HEK293 (cell line): ENCODE measurements at regions not wholly inside any gene's neighbourhood (a gene's known extent, or its start where the extent isn't known, plus 50 kb on each side); places are given as distances from the start of the nearest gene placed in this dataset.

ENCODE experiments used
- CTCF ChIA-PET: fragments of 350-600 bp; formaldehyde crosslinking; extraction: SDS; loops from one replicate; lab custom pipeline; 2021; ENCODE audit warnings: antibody characterized with exemption; lab: Yijun Ruan, JAX
- POLR2A ChIA-PET: fragments of 300-600 bp; formaldehyde crosslinking; extraction: SDS; loops from one replicate; lab custom pipeline; 2020; ENCODE audit warnings: antibody characterized with exemption, inconsistent platforms; lab: Yijun Ruan, JAX
- H3K27ac ChIP-seq: fragments of 200-500 bp; sonication (Bioruptor generic); 2 replicates; pipeline ENCODE4 v1.5.1; 2014; ENCODE audit warnings: low read depth, low read length, control low read depth, inconsistent platforms; ENCODE audit errors: extremely low read depth
- H3K36me3 ChIP-seq, 2 experiments: fragments of 200-500 bp in 1 of 2; sonication (Bioruptor generic) in 1 of 2; 1 replicate in 1 of 2; 2 replicates in 1 of 2; pipeline ENCODE4 v1.5.1; 2014 to 2017; ENCODE audit warnings: inconsistent platforms in 2 of 2, low read length in 2 of 2; ENCODE audit not compliant: control insufficient read depth in 2 of 2, insufficient read depth in 1 of 2
- H3K4me1 ChIP-seq: fragments of 200-500 bp; sonication (Bioruptor generic); 2 replicates; pipeline ENCODE4 v1.5.1; 2014; ENCODE audit warnings: mild to moderate bottlenecking, low read length, inconsistent platforms; ENCODE audit not compliant: control insufficient read depth, insufficient read depth
- H3K4me3 ChIP-seq: 2 replicates; pipeline ENCODE4 v1.5.1; 2011; ENCODE audit warnings: low read depth, mild to moderate bottlenecking, control low read depth, low read length, moderate library complexity
- H3K9me3 ChIP-seq: fragments of 200-500 bp; sonication (Bioruptor generic); 2 replicates; pipeline ENCODE4 v1.5.1; 2014; ENCODE audit warnings: low read depth, low read length, inconsistent platforms; ENCODE audit not compliant: control insufficient read depth, insufficient read depth
- ATF2 ChIP-seq: fragments of 450-650 bp; formaldehyde crosslinking; IDR thresholded peaks from 2 replicates; pipeline ENCODE4 v1.5.1; 2016; ENCODE audit warnings: missing biosample characterization, missing genetic modification characterization, low read depth
- GFI1B ChIP-seq: fragments of 450-650 bp; formaldehyde crosslinking; IDR thresholded peaks from 2 replicates; pipeline ENCODE4 v1.5.1; 2016; ENCODE audit warnings: missing biosample characterization, missing genetic modification characterization
- GLI4 ChIP-seq: fragments of 450-650 bp; formaldehyde crosslinking; IDR thresholded peaks from 2 replicates; pipeline ENCODE4 v1.5.1; 2016; ENCODE audit warnings: missing biosample characterization, missing genetic modification characterization
- TRIM28 ChIP-seq: IDR thresholded peaks from 2 replicates; pipeline ENCODE4 v1.6.1; 2011; ENCODE audit warnings: low read length, control low read depth, borderline replicate concordance
- ZBTB48 ChIP-seq: fragments of 450-650 bp; formaldehyde crosslinking; IDR thresholded peaks from 2 replicates; pipeline ENCODE4 v1.5.1; 2016; ENCODE audit warnings: missing biosample characterization, missing genetic modification characterization
- ZEB2 ChIP-seq: fragments of 450-650 bp; formaldehyde crosslinking; IDR thresholded peaks from 2 replicates; pipeline ENCODE4 v1.5.1; 2016; ENCODE audit warnings: missing biosample characterization, missing genetic modification characterization
- ZFHX2 ChIP-seq: fragments of 450-650 bp; formaldehyde crosslinking; conservative IDR thresholded peaks from 2 replicates; pipeline ENCODE4 v1.5.1; 2016; ENCODE audit warnings: missing biosample characterization, missing genetic modification characterization
- ZFP3 ChIP-seq: fragments of 450-650 bp; formaldehyde crosslinking; IDR thresholded peaks from 2 replicates; pipeline ENCODE4 v1.5.1; 2016; ENCODE audit warnings: low read depth, missing biosample characterization, missing genetic modification characterization
- ZNF133 ChIP-seq: fragments of 450-650 bp; formaldehyde crosslinking; IDR thresholded peaks from 2 replicates; pipeline ENCODE4 v1.5.1; 2016; ENCODE audit warnings: missing biosample characterization, missing genetic modification characterization
- ZNF146 ChIP-seq: fragments of 450-650 bp; formaldehyde crosslinking; IDR thresholded peaks from 2 replicates; pipeline ENCODE4 v1.5.1; 2016; ENCODE audit warnings: missing biosample characterization, missing genetic modification characterization
- ZNF16 ChIP-seq: fragments of 450-650 bp; formaldehyde crosslinking; IDR thresholded peaks from 2 replicates; pipeline ENCODE4 v1.5.1; 2016; ENCODE audit warnings: low read depth, missing biosample characterization, missing genetic modification characterization
- ZNF184 ChIP-seq: fragments of 450-650 bp; IDR thresholded peaks from 2 replicates; pipeline ENCODE4 v1.5.1; 2018; ENCODE audit warnings: missing biosample characterization, mild to moderate bottlenecking, missing genetic modification characterization
- ZNF221 ChIP-seq: fragments of 450-650 bp; formaldehyde crosslinking; IDR thresholded peaks from 2 replicates; pipeline ENCODE4 v1.5.1; 2017; ENCODE audit warnings: missing biosample characterization, missing genetic modification characterization, borderline replicate concordance
- ZNF473 ChIP-seq: fragments of 450-650 bp; formaldehyde crosslinking; IDR thresholded peaks from 2 replicates; pipeline ENCODE4 v1.5.1; 2017; ENCODE audit warnings: missing biosample characterization, missing genetic modification characterization
- ZNF558 ChIP-seq: fragments of 450-650 bp; formaldehyde crosslinking; IDR thresholded peaks from 2 replicates; pipeline ENCODE4 v1.5.1; 2016; ENCODE audit warnings: missing biosample characterization, missing genetic modification characterization
- ZNF560 ChIP-seq: fragments of 450-650 bp; formaldehyde crosslinking; IDR thresholded peaks from 2 replicates; pipeline ENCODE4 v1.5.1; 2017; ENCODE audit warnings: missing biosample characterization, missing genetic modification characterization, borderline replicate concordance
- ZNF610 ChIP-seq: fragments of 450-650 bp; formaldehyde crosslinking; IDR thresholded peaks from 2 replicates; pipeline ENCODE4 v1.5.1; 2016; ENCODE audit warnings: missing biosample characterization, missing genetic modification characterization, borderline replicate concordance
- ZNF623 ChIP-seq: fragments of 450-650 bp; formaldehyde crosslinking; IDR thresholded peaks from 2 replicates; pipeline ENCODE4 v1.5.1; 2016; ENCODE audit warnings: missing biosample characterization, missing genetic modification characterization
- ZNF658 ChIP-seq: fragments of 450-650 bp; formaldehyde crosslinking; IDR thresholded peaks from 2 replicates; pipeline ENCODE4; 2016; ENCODE audit warnings: missing biosample characterization, missing genetic modification characterization
- ZNF664 ChIP-seq: fragments of 450-650 bp; formaldehyde crosslinking; IDR thresholded peaks from 2 replicates; pipeline ENCODE4 v1.5.1; 2016; ENCODE audit warnings: missing biosample characterization, missing genetic modification characterization
- ZNF747 ChIP-seq: fragments of 450-650 bp; formaldehyde crosslinking; IDR thresholded peaks from 2 replicates; pipeline ENCODE4 v1.5.1; 2016; ENCODE audit warnings: missing biosample characterization, missing genetic modification characterization
- ZNF768 ChIP-seq: fragments of 450-650 bp; formaldehyde crosslinking; IDR thresholded peaks from 2 replicates; pipeline ENCODE4 v1.5.1; 2018; ENCODE audit warnings: missing biosample characterization, mild to moderate bottlenecking, missing genetic modification characterization
- ZNF830 ChIP-seq: fragments of 450-650 bp; IDR thresholded peaks from 2 replicates; pipeline ENCODE4 v1.5.0; 2018; ENCODE audit warnings: missing biosample characterization, missing genetic modification characterization, low read depth, mild to moderate bottlenecking, moderate library complexity
- ZNF837 ChIP-seq: fragments of 450-650 bp; formaldehyde crosslinking; IDR thresholded peaks from 2 replicates; pipeline ENCODE4 v1.5.1; 2016; ENCODE audit warnings: missing biosample characterization, missing genetic modification characterization
- ZSCAN30 ChIP-seq: fragments of 450-650 bp; IDR thresholded peaks from 2 replicates; pipeline ENCODE4 v1.5.1; 2018; ENCODE audit warnings: missing biosample characterization, mild to moderate bottlenecking, missing genetic modification characterization, moderate library complexity
- ZSCAN5A ChIP-seq: fragments of 450-650 bp; formaldehyde crosslinking; IDR thresholded peaks from 2 replicates; pipeline ENCODE4 v1.5.1; 2016; ENCODE audit warnings: missing biosample characterization, missing genetic modification characterization
- ZXDB ChIP-seq: fragments of 450-650 bp; formaldehyde crosslinking; IDR thresholded peaks from 2 replicates; pipeline ENCODE4 v1.5.1; 2016; ENCODE audit warnings: missing biosample characterization, missing genetic modification characterization
- TF ChIP-seq, protein P1 (sequence below): fragments of 450-650 bp; formaldehyde crosslinking; IDR thresholded peaks from 2 replicates; pipeline ENCODE4 v1.5.1; 2016; ENCODE audit warnings: missing biosample characterization, missing genetic modification characterization, borderline replicate concordance
- TF ChIP-seq, protein P2 (sequence below): fragments of 450-650 bp; formaldehyde crosslinking; IDR thresholded peaks from 2 replicates; pipeline ENCODE4 v1.5.1; 2016; ENCODE audit warnings: missing biosample characterization, missing genetic modification characterization

DNA sequence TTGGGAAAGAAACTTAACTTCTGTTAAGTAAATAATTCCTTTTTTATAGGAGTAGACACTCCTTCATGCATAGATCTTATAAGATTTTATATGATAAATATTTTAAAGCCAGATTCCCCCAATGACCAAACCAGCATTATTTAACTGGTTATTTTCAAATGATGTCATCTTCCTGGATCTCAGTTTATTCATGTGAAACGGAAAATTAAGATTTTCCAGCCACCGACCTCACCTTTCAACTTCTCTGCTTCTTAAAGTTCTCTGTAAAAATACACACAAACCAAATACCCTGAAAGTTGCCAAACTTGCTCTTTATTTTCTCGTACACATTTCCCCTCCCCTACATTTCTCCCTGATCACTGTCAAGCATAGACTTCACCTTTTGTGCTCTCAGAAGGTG is 364.2 kb downstream of the GALC start:
- POLR2A ChIA-PET: no interaction called here
- Histone ChIP-seq H3K4me3 (no peak overlapping the region), H3K9me3 (no peaks in the 10 kb centered on the region), H3K36me3 (no peaks in the 10 kb centered on the region), H3K4me1 (no peaks in the 10 kb centered on the region), H3K27ac (no peak overlapping the region)
- no peak for TF ChIP-seq ZNF768
- CTCF ChIA-PET: no interaction called here

DNA sequence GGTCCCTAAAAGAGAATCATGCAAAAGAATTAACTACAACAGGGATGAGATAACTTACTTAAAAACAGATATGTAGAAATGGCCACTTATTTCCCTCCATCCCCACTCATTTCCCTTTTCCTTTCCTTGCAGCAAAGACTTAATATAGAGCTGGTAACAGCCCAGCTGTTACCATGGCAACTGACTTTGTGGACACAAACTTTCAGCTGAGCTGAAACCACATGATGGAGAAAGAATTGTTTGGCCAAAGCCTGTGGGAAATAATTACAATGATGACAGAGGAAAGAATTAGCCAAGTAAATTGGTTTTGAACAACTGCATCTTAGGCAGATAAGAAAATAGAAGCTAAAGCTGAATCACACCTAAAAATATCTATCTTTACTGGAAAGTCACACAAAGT is 364.9 kb downstream of the GALC start:
- H3K4me1 ChIP-seq: no peaks in the 10 kb centered on the region
- CTCF ChIA-PET: interaction anchor here (1.0 kb wide), 1 partner anchor 12 kb away, joined by 5 read pairs; no protein-coding TSS in a partner anchor
- no peak for TF ChIP-seq ZNF184 (tag by site-specific recombination)
- TF ChIP-seq ZFHX2 (tag by site-specific recombination): no peak
- TF ChIP-seq ZNF623 (tag by site-specific recombination): no peak
- TF ChIP-seq ZNF747 (tag by site-specific recombination): no peak
- TF ChIP-seq GLI4 (tag by site-specific recombination): no peak
- TF ChIP-seq ZNF830 (tag by site-specific recombination): no peak
- TF ChIP-seq, protein P1, sequence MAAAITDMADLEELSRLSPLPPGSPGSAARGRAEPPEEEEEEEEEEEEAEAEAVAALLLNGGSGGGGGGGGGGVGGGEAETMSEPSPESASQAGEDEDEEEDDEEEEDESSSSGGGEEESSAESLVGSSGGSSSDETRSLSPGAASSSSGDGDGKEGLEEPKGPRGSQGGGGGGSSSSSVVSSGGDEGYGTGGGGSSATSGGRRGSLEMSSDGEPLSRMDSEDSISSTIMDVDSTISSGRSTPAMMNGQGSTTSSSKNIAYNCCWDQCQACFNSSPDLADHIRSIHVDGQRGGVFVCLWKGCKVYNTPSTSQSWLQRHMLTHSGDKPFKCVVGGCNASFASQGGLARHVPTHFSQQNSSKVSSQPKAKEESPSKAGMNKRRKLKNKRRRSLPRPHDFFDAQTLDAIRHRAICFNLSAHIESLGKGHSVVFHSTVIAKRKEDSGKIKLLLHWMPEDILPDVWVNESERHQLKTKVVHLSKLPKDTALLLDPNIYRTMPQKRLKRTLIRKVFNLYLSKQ (tag by site-specific recombination): no peak
- no peak for TF ChIP-seq GFI1B
- TF ChIP-seq, protein P2, sequence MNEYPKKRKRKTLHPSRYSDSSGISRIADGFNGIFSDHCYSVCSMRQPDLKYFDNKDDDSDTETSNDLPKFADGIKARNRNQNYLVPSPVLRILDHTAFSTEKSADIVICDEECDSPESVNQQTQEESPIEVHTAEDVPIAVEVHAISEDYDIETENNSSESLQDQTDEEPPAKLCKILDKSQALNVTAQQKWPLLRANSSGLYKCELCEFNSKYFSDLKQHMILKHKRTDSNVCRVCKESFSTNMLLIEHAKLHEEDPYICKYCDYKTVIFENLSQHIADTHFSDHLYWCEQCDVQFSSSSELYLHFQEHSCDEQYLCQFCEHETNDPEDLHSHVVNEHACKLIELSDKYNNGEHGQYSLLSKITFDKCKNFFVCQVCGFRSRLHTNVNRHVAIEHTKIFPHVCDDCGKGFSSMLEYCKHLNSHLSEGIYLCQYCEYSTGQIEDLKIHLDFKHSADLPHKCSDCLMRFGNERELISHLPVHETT: no peak
- TF ChIP-seq ZNF560 (tag by site-specific recombination): no peak
- TF ChIP-seq ZNF133 (tag by site-specific recombination): no peak
- no peak for TF ChIP-seq ZNF558
- no peak for TF ChIP-seq ZEB2 (tag by site-specific recombination)

DNA sequence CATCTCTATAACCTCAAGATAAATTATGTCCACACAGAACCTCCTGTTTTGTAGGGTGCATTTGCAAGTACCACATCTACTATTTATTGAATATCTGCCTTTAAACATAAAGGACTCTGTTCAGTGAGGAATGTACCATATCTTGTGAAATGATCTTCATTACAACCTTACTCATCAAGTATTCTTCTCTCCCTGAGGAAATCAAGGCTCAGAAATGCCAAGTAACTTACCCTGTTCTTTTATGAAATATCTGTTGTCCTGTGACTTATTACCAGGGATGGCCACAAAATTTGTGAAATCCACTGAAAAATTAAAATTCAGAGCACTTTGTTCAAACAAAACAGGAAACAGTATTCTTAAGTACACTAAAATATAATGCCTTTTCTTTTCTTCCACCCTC is 366.7 kb downstream of the GALC start:
- TF ChIP-seq ZNF837 (tag by site-specific recombination) (no peak), TRIM28 (no peak), ZNF221 (tag by site-specific recombination) (no peak), ZSCAN30 (no peak), ZNF664 (tag by site-specific recombination) (no peak), ZNF558 (no peak), ZNF146 (tag by site-specific recombination) (no peak), ZXDB (no peak), ZNF16 (no peak), ZSCAN5A (tag by site-specific recombination) (no peak), ZNF473 (no peak), ZBTB48 (tag by site-specific recombination) (no peak), ZNF610 (tag by site-specific recombination) (no peak), ATF2 (tag by site-specific recombination) (no peak), ZNF658 (tag by site-specific recombination) (no peak), ZFP3 (tag by site-specific recombination) (no peak)
- Histone ChIP-seq H3K4me1 (no peaks in the 10 kb centered on the region), H3K9me3 (no peaks in the 10 kb centered on the region), H3K36me3 (no peaks in the 10 kb centered on the region), H3K4me3 (no peak overlapping the region), H3K27ac (no peak overlapping the region)
- ChIA-PET POLR2A (no interaction called here), CTCF (no interaction called here)

More for the DNA sequence above, 364.9 kb downstream of the GALC start:
- POLR2A ChIA-PET: no interaction called here
- no peaks in the 10 kb centered on the region for H3K9me3 ChIP-seq
- H3K4me3 ChIP-seq: no peak overlapping the region
- H3K36me3 ChIP-seq: no peaks in the 10 kb centered on the region
- no peak overlapping the region for H3K27ac ChIP-seq
